IMR-90 (cell line): ENCODE measurements at regions not wholly inside any gene's neighbourhood (a gene's known extent, or its start where the extent isn't known, plus 50 kb on each side); places are given as distances from the start of the nearest gene placed in this dataset.
"Not testable (repeated sequence)": the region's sequence is repeated elsewhere in the genome, so short reads cannot be mapped to it uniquely, and the experiment has no call there.

Experiments used
- ATAC-seq: fragments of 200-7000 bp; cut with Tn5 transposase; 2 replicates; pipeline ENCODE4 v1.9.1; 2020; ENCODE audit warnings: low read depth, mild to moderate bottlenecking, moderate library complexity
- BruUV-seq: library from RNA; stranded (reverse); fragments of 400-500 nt; replicated peaks from 2 replicates; lab custom pipeline; 2021; lab: Mats Ljungman, UMichigan
- CTCF ChIA-PET: fragments of 300-600 bp; formaldehyde crosslinking; extraction: SDS; loops from one replicate; lab custom pipeline; 2021; ENCODE audit warnings: antibody characterized with exemption; lab: Yijun Ruan, JAX
- POLR2A ChIA-PET: fragments of 300-600 bp; sonication (Branson Sonifier 250); formaldehyde crosslinking; loops from one replicate; lab custom pipeline; 2022; ENCODE audit warnings: antibody characterized with exemption; ENCODE audit not compliant: unreplicated experiment; lab: Charles Lee
- DNase-seq: peaks from one replicate; pipeline ENCODE4 v3.0.0; 2013
- H2AFZ ChIP-seq: replicated peaks from 2 replicates; pipeline ENCODE3; 2013; ENCODE audit warnings: low read length, mild to moderate bottlenecking; ENCODE audit not compliant: poor library complexity
- H2AK5ac ChIP-seq: 2 replicates; pipeline ENCODE4 v1.6.1; 2013; ENCODE audit warnings: low read depth, low read length, inconsistent platforms
- H2AK9ac ChIP-seq: replicated peaks from 2 replicates; pipeline ENCODE3; 2013; ENCODE audit warnings: mild to moderate bottlenecking, low read depth, low read length, moderate library complexity; ENCODE audit not compliant: poor library complexity
- H2BK120ac ChIP-seq: 2 replicates; pipeline ENCODE4 v1.6.1; 2013; ENCODE audit warnings: low read depth, low read length, inconsistent platforms
- H2BK15ac ChIP-seq: 3 replicates; pipeline ENCODE4 v1.6.1; 2013; ENCODE audit warnings: low read depth, low read length, inconsistent platforms
- H2BK20ac ChIP-seq: 2 replicates; pipeline ENCODE4 v1.6.1; 2013; ENCODE audit warnings: low read depth, mild to moderate bottlenecking, inconsistent platforms, low read length, moderate library complexity
- H2BK5ac ChIP-seq: 2 replicates; pipeline ENCODE4 v1.6.1; 2013; ENCODE audit warnings: mild to moderate bottlenecking, low read depth, low read length, inconsistent platforms; ENCODE audit not compliant: poor library complexity, severe bottlenecking
- H3K14ac ChIP-seq: replicated peaks from 2 replicates; pipeline ENCODE4 v1.6.1; 2013; ENCODE audit warnings: low read depth, low read length, inconsistent platforms
- H3K18ac ChIP-seq: 2 replicates; pipeline ENCODE4 v1.6.1; 2013; ENCODE audit warnings: low read depth, low read length, control low read depth
- H3K23ac ChIP-seq: 2 replicates; pipeline ENCODE4 v1.6.1; 2013; ENCODE audit warnings: low read depth, low read length, inconsistent platforms
- H3K27ac ChIP-seq: 2 replicates; pipeline ENCODE4 v1.5.1; 2013; ENCODE audit warnings: mild to moderate bottlenecking, control low read depth, low read length; ENCODE audit not compliant: insufficient read depth
- H3K27me3 ChIP-seq: 2 replicates; pipeline ENCODE4 v1.6.1; 2013; ENCODE audit warnings: low read length; ENCODE audit not compliant: control insufficient read depth, insufficient read depth
- H3K36me3 ChIP-seq: 2 replicates; pipeline ENCODE4 v1.6.1; 2013; ENCODE audit warnings: low read length, mixed read lengths; ENCODE audit not compliant: control insufficient read depth, insufficient read depth
- H3K4ac ChIP-seq: 2 replicates; pipeline ENCODE4 v1.6.1; 2013; ENCODE audit warnings: low read depth, low read length, inconsistent platforms
- H3K4me1 ChIP-seq: 2 replicates; pipeline ENCODE4 v1.6.1; 2013; ENCODE audit warnings: low read length, mixed read lengths; ENCODE audit not compliant: control insufficient read depth, insufficient read depth
- H3K4me2 ChIP-seq: 2 replicates; pipeline ENCODE4 v1.6.1; 2013; ENCODE audit warnings: low read depth, mild to moderate bottlenecking, control low read depth, low read length, moderate library complexity
- H3K4me3 ChIP-seq: 2 replicates; pipeline ENCODE4 v1.5.1; 2013; ENCODE audit warnings: low read depth, mild to moderate bottlenecking, control low read depth, low read length, moderate library complexity; ENCODE audit not compliant: insufficient read depth
- H3K56ac ChIP-seq: 2 replicates; pipeline ENCODE4 v1.6.1; 2013; ENCODE audit warnings: low read length, inconsistent platforms; ENCODE audit not compliant: insufficient read depth; ENCODE audit errors: extremely low read depth
- H3K79me1 ChIP-seq, 2 experiments: 2 replicates each; pipeline ENCODE4 v1.6.1; 2013; ENCODE audit warnings: low read length in 2 of 2, inconsistent platforms in 1 of 2, low read depth in 1 of 2
- H3K9ac ChIP-seq: 2 replicates; pipeline ENCODE4 v1.6.1; 2013; ENCODE audit warnings: low read depth, low read length, control low read depth
- H3K9me1 ChIP-seq: 2 replicates; pipeline ENCODE4 v1.6.1; 2013; ENCODE audit warnings: low read length, inconsistent platforms; ENCODE audit not compliant: insufficient read depth
- H3K9me3 ChIP-seq: 2 replicates; pipeline ENCODE4 v1.6.1; 2013; ENCODE audit warnings: low read length; ENCODE audit not compliant: control insufficient read depth, insufficient read depth
- H4K20me1 ChIP-seq: 2 replicates; pipeline ENCODE4 v1.6.1; 2013; ENCODE audit warnings: low read length, inconsistent platforms; ENCODE audit not compliant: insufficient read depth
- H4K5ac ChIP-seq: 2 replicates; pipeline ENCODE4 v1.6.1; 2013; ENCODE audit warnings: mild to moderate bottlenecking, low read depth, low read length, control low read depth
- H4K8ac ChIP-seq, 2 experiments: 2 replicates each; pipeline ENCODE4 v1.6.1; 2013; ENCODE audit warnings: low read depth in 2 of 2, low read length in 2 of 2, control low read depth in 1 of 2, inconsistent platforms in 1 of 2
- H4K91ac ChIP-seq: 2 replicates; pipeline ENCODE4 v1.6.1; 2013; ENCODE audit warnings: low read depth, low read length, inconsistent platforms; ENCODE audit not compliant: insufficient read depth
- WGBS, 2 experiments: methylation state at CpG; one replicate each; pipeline versions ENCODE4 v1.1.5 to v1.1.7; 2013; ENCODE audit warnings: missing lambda C conversion rate in 2 of 2; ENCODE audit not compliant: insufficient read length in 1 of 2; ENCODE audit errors: extremely low coverage in 2 of 2; 5-methylcytosine and 5-hydroxymethylcytosine counted together
- dilution Hi-C: fragments of 300-500 bp; cut with HindIII; formaldehyde crosslinking; loops from one replicate; pipeline ENCODE4 v1.14.3; 2018; ENCODE audit warnings: low sequenced_read_pairs; ENCODE audit not compliant: unreplicated experiment
- in situ Hi-C: fragments of 300-500 bp; cut with MboI; formaldehyde crosslinking; loops from 3 replicates; pipeline ENCODE4 v1.14.3; 2019; ENCODE audit warnings: low sequenced_read_pairs, inconsistent platforms, mixed read lengths
- intact Hi-C: fragments of 100-400 bp; cut with micrococcal nuclease; formaldehyde crosslinking; loops from 2 replicates; pipeline ENCODE4 v1.10.0; 2022

DNA sequence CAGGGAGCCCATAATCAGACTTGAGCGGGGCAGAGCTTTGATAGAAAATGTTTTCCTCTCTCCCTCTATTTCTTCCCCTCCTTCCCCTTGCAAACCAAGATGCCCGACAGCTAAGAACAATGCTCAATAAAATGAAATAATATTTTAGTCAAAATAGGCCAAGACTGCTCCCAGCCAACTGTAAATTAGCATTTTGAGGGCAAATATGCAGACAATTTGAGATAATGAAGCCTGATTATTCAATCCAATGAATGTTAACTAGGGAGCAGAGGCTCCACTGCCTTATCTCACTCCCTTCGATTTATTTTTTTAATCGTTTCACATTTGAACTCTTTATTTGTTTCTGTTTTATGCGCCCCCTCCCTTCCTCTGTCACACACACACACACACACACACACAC lies 67.8 kb upstream of the PLGLB1 start:
- H3K18ac ChIP-seq, H2BK5ac ChIP-seq, H3K4me1 ChIP-seq, H4K5ac ChIP-seq, H3K9me1 ChIP-seq, intact Hi-C loops, in situ Hi-C loops, CTCF ChIA-PET, H2BK15ac ChIP-seq, H4K8ac ChIP-seq, ATAC-seq, H3K79me1 ChIP-seq, DNase-seq, H3K23ac ChIP-seq, H2AK9ac ChIP-seq, H3K4me3 ChIP-seq, H3K9me3 ChIP-seq, H2BK20ac ChIP-seq, H2AFZ ChIP-seq, H3K27me3 ChIP-seq, POLR2A ChIA-PET, H2AK5ac ChIP-seq, dilution Hi-C loops, H3K36me3 ChIP-seq, H3K9ac ChIP-seq, H4K91ac ChIP-seq, H4K20me1 ChIP-seq, H3K27ac ChIP-seq, H3K4ac ChIP-seq, H3K14ac ChIP-seq, H3K56ac ChIP-seq, H3K4me2 ChIP-seq, H2BK120ac ChIP-seq, BruUV-seq: not testable (repeated sequence)
- WGBS, 2 experiments = no CpG with 5 or more reads among the region's 5 CpGs

- H2AK9ac ChIP-seq, H2BK20ac ChIP-seq, H3K14ac ChIP-seq, POLR2A ChIA-PET, H2AK5ac ChIP-seq, H3K9ac ChIP-seq, H3K56ac ChIP-seq, intact Hi-C loops, H3K4me3 ChIP-seq, H2AFZ ChIP-seq, CTCF ChIA-PET, H3K18ac ChIP-seq, H4K5ac ChIP-seq, H4K8ac ChIP-seq, dilution Hi-C loops, H3K23ac ChIP-seq, H3K4me1 ChIP-seq, H3K9me1 ChIP-seq, H4K91ac ChIP-seq, DNase-seq, H3K27me3 ChIP-seq, H3K4ac ChIP-seq, H4K20me1 ChIP-seq, in situ Hi-C loops, H3K27ac ChIP-seq, H2BK120ac ChIP-seq, H3K4me2 ChIP-seq, H2BK15ac ChIP-seq, H2BK5ac ChIP-seq, H3K9me3 ChIP-seq, H3K79me1 ChIP-seq, H3K36me3 ChIP-seq, BruUV-seq: not testable (repeated sequence)
- peak; percentile 40 for ATAC-seq
- WGBS, 2 experiments = no CpG with 5 or more reads among the region's 7 CpGs
Measured at GRCh38 chr2:87093252-87093651, 71.6 kb upstream of the PLGLB1 start.
